Panc1 (cell line): ENCODE measurements at regions not wholly inside any gene's neighbourhood (a gene's known extent, or its start where the extent isn't known, plus 50 kb on each side); places are given as distances from the start of the nearest gene placed in this dataset.

Experiments
- ATAC-seq: fragments of 200-7000 bp; cut with Tn5 transposase; 2 replicates; pipeline ENCODE4 v1.9.1; 2020; ENCODE audit warnings: mild to moderate bottlenecking, moderate library complexity
- BruUV-seq: library from RNA; stranded (reverse); fragments of 400-500 nt; replicated peaks from 2 replicates; lab custom pipeline; 2021; lab: Mats Ljungman, UMichigan
- CTCF ChIA-PET: fragments of 300-600 bp; sonication (Branson Sonifier 250); formaldehyde crosslinking; loops from one replicate; lab custom pipeline; 2022; ENCODE audit warnings: antibody characterized with exemption; lab: Charles Lee
- POLR2A ChIA-PET: fragments of 300-600 bp; sonication (Branson Sonifier 250); formaldehyde crosslinking; loops from one replicate; lab custom pipeline; 2022; ENCODE audit warnings: antibody characterized with exemption; lab: Charles Lee
- DNase-seq: peaks from one replicate; pipeline ENCODE4 v3.0.0-alpha.2; 2010; ENCODE audit warnings: low read depth, low spot score
- H3K27ac ChIP-seq: 2 replicates; pipeline ENCODE4 v1.5.1; 2011; ENCODE audit warnings: mild to moderate bottlenecking, low read length, inconsistent platforms
- H3K27me3 ChIP-seq: fragments of 200-500 bp; sonication (Bioruptor generic); 2 replicates; pipeline ENCODE4 v1.6.0; 2014; ENCODE audit warnings: low read length, inconsistent platforms; ENCODE audit not compliant: control insufficient read depth, insufficient read depth
- H3K36me3 ChIP-seq: fragments of 200-500 bp; sonication (Bioruptor generic); 2 replicates; pipeline ENCODE4 v1.5.1; 2014; ENCODE audit warnings: inconsistent platforms, mild to moderate bottlenecking, low read length, moderate library complexity; ENCODE audit not compliant: control insufficient read depth, insufficient read depth
- H3K4me1 ChIP-seq: 2 replicates; pipeline ENCODE4 v1.5.1; 2011; ENCODE audit warnings: inconsistent platforms, mild to moderate bottlenecking, low read length, moderate library complexity; ENCODE audit not compliant: control insufficient read depth, insufficient read depth
- H3K4me3 ChIP-seq, 2 experiments: 2 replicates each; pipeline ENCODE4 v1.5.1; 2011 to 2012; ENCODE audit warnings: low read depth in 2 of 2, low read length in 2 of 2, mild to moderate bottlenecking in 2 of 2, inconsistent platforms in 1 of 2, moderate library complexity in 1 of 2
- H3K9me3 ChIP-seq: fragments of 200-500 bp; sonication (Bioruptor generic); 2 replicates; pipeline ENCODE4 v1.5.1; 2014; ENCODE audit warnings: low read depth, mild to moderate bottlenecking, inconsistent platforms, low read length, moderate library complexity; ENCODE audit not compliant: control insufficient read depth, insufficient read depth
- POLR2AphosphoS5 ChIP-seq: IDR thresholded peaks from 2 replicates; pipeline ENCODE4 v1.6.1; 2012; ENCODE audit warnings: mild to moderate bottlenecking, low read depth, low read length, moderate library complexity
- REST ChIP-seq, 2 experiments: IDR thresholded peaks; 2 replicates each; pipeline ENCODE4 v1.6.1; 2011 to 2012; ENCODE audit warnings: low read depth in 2 of 2, control low read depth in 1 of 2, low read length in 1 of 2, mild to moderate bottlenecking in 1 of 2, moderate library complexity in 1 of 2; ENCODE audit not compliant: insufficient read depth in 1 of 2
- SIN3A ChIP-seq: IDR thresholded peaks from 2 replicates; pipeline ENCODE4 v1.6.1; 2012; ENCODE audit warnings: low read depth, mild to moderate bottlenecking, low read length, moderate library complexity, borderline replicate concordance; ENCODE audit not compliant: insufficient read depth
- TCF7L2 ChIP-seq: IDR thresholded peaks from 2 replicates; pipeline ENCODE4 v1.6.1; 2011; ENCODE audit warnings: mild to moderate bottlenecking, low read depth, low read length, inconsistent platforms
- in situ Hi-C: cut with HindIII; loops from 2 replicates; pipeline ENCODE4 v1.10.0; 2016; ENCODE audit warnings: low sequenced_read_pairs, low pct_unique_long_range_greater_than_20kb
- intact Hi-C: fragments of 100-400 bp; cut with micrococcal nuclease; formaldehyde crosslinking; loops from one replicate; pipeline ENCODE4 v1.10.0; 2022; ENCODE audit not compliant: unreplicated experiment
- TF ChIP-seq, protein P1 (sequence below): fragments of 450-650 bp; IDR thresholded peaks from 2 replicates; pipeline ENCODE4 v1.5.1; 2017; ENCODE audit warnings: mild to moderate bottlenecking

- POLR2A ChIA-PET, result no interaction called here
- H3K27ac ChIP-seq, result no peak overlapping the region
- intact Hi-C loops, result no loop called here
- no TSS peak for BruUV-seq
- no peak overlapping the region for H3K4me3 ChIP-seq
- no peaks in the 10 kb centered on the region for H3K27me3 ChIP-seq
- H3K36me3 ChIP-seq, result no peaks in the 10 kb centered on the region
- in situ Hi-C loops, result no loop called here
- no peaks in the 10 kb centered on the region for H3K9me3 ChIP-seq
- CTCF ChIA-PET, result no interaction called here
- TF ChIP-seq REST (IDR thresholded peaks at IDR 0.05; ENCODE audit: insufficient read depth in 1 of 2, low read depth in 2 of 2, low read length in 1 of 2), result no peak
- no peak for TF ChIP-seq POLR2AphosphoS5
- TF ChIP-seq SIN3A, result no peak
- TF ChIP-seq, protein P1, sequence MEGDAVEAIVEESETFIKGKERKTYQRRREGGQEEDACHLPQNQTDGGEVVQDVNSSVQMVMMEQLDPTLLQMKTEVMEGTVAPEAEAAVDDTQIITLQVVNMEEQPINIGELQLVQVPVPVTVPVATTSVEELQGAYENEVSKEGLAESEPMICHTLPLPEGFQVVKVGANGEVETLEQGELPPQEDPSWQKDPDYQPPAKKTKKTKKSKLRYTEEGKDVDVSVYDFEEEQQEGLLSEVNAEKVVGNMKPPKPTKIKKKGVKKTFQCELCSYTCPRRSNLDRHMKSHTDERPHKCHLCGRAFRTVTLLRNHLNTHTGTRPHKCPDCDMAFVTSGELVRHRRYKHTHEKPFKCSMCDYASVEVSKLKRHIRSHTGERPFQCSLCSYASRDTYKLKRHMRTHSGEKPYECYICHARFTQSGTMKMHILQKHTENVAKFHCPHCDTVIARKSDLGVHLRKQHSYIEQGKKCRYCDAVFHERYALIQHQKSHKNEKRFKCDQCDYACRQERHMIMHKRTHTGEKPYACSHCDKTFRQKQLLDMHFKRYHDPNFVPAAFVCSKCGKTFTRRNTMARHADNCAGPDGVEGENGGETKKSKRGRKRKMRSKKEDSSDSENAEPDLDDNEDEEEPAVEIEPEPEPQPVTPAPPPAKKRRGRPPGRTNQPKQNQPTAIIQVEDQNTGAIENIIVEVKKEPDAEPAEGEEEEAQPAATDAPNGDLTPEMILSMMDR, result no peak
- no peak for TF ChIP-seq TCF7L2
- no peaks in the 10 kb centered on the region for H3K4me1 ChIP-seq
- ATAC-seq, result no peak
- DNase-seq, result no peak
Observed at GRCh38 chr2:198753101-198753500, 704.6 kb downstream of the SATB2 start.

DNA sequence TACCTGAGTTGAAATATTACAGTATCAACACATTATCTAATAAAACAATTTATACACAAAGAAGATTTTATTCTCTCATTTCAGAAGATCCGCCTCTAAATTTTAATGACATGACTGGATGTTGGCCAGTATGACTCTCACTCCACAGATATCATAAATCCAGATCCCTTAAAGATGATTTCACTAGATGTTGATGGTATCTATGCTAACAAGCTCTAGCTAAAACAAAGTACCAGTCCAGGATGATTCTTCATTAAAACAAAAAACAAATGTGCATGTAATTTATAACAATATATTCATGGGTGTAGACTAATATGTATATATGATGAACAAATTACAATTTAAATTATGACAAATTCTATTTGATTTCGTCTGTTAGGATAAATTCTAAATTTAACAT, 708.4 kb downstream of the SATB2 start:
- no TSS peak for BruUV-seq
- H3K9me3 ChIP-seq, result no peaks in the 10 kb centered on the region
- H3K27me3 ChIP-seq, result no peaks in the 10 kb centered on the region
- H3K4me3 ChIP-seq, result no peak overlapping the region
- intact Hi-C loops, result no loop called here
- in situ Hi-C loops, result no loop called here
- ChIA-PET CTCF (no interaction called here), POLR2A (no interaction called here)
- ATAC-seq, result no peak
- TF ChIP-seq SIN3A, result no peak
- TF ChIP-seq POLR2AphosphoS5, result no peak
- no peak for TF ChIP-seq REST (IDR thresholded peaks at IDR 0.05; ENCODE audit: insufficient read depth in 1 of 2, low read depth in 2 of 2, low read length in 1 of 2)
- TF ChIP-seq, protein P1, result no peak
- no peak for TF ChIP-seq TCF7L2
- H3K4me1 ChIP-seq, result no peaks in the 10 kb centered on the region
- H3K36me3 ChIP-seq, result no peaks in the 10 kb centered on the region
- no peak for DNase-seq
- no peak overlapping the region for H3K27ac ChIP-seq
